ENCODE measurements at regions not wholly inside any gene's neighbourhood (a gene's known extent, or its start where the extent isn't known, plus 50 kb on each side); places are given as distances from the start of the nearest gene placed in this dataset.

GRCh38 chr10:123583639-123584418, 82.3 kb upstream of the GPR26 start:
- DNase-seq: peak; percentile 5 to 12

DNA sequence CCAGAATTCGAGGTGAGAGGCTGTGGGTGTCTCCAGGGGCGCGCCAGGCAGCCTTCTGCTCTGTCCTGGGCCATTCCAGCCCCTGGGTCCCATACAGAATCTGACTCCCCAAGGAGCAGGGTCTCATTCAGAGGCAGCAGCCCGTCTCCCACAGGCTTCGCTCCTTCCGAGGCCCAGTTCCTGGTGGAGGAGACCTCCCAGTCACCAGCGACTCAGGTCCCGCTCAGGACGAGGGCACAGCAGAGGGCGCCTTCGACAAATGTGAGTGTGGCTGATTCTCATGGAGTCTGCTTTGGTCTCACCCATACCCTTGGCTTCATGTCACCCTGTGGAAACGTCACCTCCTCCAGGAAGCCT, 81.8 kb upstream of the GPR26 start:
- DNase-seq: no peak

DNA sequence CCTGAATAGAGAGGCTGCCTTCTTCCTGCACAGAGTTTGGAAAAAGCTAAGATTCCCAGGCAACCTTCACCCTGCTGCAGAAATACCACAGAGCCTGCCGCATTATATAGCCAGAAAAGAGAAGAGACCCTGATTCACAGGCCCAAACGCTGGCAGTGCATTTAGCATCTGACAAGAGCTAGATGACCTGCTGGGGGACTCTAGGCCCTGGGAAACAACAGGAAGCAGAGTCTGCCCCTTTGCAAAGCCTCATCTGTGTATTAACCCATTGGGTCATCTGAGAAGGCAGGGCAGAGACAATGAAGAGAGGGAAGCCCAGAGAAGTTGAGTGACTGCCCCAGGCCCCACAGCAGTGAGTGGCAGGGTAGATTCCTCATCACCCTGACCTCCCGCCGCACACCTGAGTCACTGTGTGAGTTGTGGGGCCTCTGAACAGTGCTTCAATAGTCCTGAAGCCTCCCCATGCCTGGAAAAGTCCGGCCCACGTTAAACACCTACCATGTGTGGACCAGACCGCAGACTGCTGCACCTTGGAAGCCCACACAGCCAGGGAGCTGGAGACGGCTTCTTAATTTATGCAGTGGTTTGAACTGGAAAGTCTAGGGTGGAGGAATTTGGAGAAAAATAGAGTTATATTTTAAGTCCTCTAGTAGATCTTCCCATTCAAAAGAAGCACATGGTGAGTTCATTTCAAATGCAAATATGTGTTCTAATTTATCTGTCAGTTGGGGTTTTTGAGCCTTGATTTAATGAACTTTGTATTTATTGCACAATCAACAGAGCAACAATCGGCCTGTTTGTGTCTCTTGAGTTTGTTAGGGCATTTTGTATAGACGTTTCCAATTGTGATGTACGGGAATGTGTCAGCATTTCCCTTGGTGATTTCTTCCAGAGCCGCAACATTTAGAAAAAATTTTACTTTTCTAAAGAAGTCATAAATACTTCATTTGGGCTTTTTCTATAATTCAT, 80.4 kb upstream of the GPR26 start:
- no peak for DNase-seq

DNA sequence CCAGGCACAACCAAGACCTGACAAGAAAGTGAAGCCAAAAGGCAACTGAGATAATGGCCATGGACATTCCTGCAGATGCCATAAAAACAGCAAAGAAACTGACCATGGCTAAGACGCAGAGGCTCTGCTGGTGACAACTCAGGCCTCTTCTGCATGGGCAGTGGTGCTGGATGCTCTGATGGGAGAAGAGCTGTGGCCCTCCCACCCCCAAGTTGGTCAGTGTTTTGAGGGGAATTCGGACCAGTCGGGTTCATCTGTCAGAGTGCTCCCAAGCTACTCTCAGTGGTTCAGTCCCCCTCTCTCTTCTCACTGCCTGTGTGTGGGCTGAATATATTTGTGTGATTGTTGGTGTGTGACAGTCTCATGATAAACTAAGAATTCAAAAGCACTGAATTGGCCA, 79.0 kb upstream of the GPR26 start:
- DNase-seq: no peak

DNA sequence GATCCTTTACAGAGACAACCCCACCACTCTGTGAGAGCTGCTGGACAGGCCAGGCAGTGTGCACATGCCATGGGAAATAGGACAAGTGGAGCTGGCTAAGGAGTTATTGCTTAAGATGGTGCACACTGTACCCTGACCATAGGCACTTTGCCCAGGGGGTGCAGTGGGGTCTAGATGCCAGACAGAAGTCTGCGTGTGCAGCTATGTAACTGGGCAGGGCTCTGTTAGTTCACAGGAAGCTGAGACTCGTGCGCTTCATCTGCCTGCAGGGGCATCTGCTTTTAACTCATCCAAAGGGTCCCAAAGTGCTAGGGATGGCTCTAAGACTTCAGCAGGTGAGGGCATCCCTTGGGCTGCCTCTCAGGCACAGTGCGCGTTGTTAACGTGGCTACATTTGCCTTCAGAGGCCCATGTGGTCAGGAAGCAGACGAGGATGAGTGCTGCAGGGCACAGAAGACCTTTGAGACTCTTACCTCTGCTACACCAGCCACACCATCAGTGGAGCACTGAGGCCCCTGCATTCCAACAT, 77.7 kb upstream of the GPR26 start:
- no peak for DNase-seq

- no peak for DNase-seq
Measured at GRCh38 chr10:123595661-123596060, 70.5 kb upstream of the GPR26 start.

- no peak for DNase-seq
Measured at GRCh38 chr10:123597676-123598075, 68.5 kb upstream of the GPR26 start.

- DNase-seq: no peak
Measured at GRCh38 chr10:123599366-123599849, 66.7 kb upstream of the GPR26 start.

GRCh38 chr10:123600177-123600576, 66.0 kb upstream of the GPR26 start:
- DNase-seq: no peak

DNA sequence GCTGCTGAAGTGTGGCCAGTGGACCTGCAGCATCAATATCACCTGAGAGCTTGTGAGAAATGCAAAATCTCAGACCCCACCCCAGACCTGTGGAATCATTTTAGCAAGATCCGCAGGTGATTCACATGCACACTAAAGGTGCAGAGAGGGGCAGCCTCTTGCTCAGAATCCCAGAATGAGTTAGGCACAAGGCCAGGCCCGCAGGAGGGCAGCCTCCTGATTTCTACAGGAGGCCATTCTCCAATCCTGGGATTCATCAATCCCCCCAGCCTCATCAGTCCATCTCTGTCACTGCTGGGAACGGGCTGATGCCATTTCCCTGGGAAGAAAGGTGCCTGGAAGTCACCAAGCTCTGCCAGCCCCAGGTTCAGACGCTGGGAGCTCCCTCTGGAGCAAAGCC, 63.0 kb upstream of the GPR26 start:
- no peak for DNase-seq

- DNase-seq: no peak
Measured at GRCh38 chr10:123604506-123604905, 61.6 kb upstream of the GPR26 start.

- no peak for DNase-seq
Measured at GRCh38 chr10:123606006-123606405, 60.1 kb upstream of the GPR26 start.

DNA sequence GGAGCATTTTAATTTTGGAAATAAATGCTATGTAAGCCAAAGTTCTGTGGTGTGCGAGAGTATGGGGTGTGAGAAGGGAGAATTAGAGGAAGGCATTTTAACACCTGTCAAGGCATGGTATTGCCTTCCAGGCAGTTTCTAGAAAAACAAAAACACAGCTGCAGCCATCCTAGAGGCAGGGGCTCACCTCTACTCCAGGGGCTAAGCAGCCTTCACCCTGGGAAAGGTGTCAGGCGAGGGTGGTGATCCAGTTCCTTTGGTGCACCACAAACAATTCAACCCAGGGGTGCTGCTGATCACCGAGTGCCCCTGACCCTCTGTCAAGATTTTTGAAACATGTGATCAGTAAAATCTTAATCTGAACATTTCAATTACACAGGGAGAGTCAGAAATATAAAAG, 59.2 kb upstream of the GPR26 start:
- no peak for DNase-seq

DNA sequence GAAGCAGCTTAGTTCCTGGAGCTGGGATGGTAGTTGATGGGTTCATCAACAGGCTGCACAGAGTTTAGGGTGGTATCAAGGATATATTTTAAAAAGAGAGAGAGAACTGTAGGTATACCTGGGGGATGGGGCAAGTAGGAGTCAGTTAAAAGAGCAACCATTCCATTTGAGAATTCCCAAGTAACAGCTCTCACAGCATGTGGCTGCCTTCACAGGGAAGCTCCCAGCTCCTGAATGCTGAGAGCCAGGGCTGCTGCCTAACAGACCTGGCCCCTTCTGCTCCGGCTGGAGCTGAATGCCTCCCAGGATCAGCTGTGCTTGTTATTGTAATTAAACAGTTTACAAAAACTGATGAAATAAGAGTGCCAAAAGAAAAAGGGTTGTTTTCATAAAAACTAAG, 58.8 kb upstream of the GPR26 start:
- no peak for DNase-seq

- no peak for DNase-seq
Measured at GRCh38 chr10:123608047-123608446, 58.1 kb upstream of the GPR26 start.

- no peak for DNase-seq
Measured at GRCh38 chr10:123611243-123611642, 54.9 kb upstream of the GPR26 start.

- DNase-seq: no peak
Measured at GRCh38 chr10:123611876-123612275, 54.3 kb upstream of the GPR26 start.

DNA sequence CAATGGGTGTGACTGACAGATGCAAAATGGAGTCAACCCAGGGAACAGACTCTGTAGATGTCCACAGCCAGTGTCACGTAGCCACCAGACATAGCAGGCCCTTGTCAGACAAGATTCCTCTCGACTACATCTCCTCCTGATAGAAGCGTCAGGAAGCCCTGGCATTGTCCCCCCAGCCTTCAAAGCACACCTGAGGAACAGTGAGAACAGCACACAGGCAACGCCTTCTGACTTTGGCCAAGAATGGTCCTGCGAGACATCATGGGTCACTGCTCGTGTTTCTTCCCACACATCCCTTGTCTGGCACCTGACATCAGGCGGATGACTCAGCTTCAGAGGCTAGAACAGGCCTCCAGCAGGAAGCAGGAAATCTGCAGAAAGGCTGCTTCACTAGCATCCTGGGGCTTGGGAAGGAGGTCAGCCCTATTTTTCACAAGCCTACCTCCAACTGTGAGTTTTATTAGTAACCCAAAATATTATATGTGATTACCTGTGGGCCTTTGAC, 52.8 kb upstream of the GPR26 start:
- DNase-seq: no peak

DNA sequence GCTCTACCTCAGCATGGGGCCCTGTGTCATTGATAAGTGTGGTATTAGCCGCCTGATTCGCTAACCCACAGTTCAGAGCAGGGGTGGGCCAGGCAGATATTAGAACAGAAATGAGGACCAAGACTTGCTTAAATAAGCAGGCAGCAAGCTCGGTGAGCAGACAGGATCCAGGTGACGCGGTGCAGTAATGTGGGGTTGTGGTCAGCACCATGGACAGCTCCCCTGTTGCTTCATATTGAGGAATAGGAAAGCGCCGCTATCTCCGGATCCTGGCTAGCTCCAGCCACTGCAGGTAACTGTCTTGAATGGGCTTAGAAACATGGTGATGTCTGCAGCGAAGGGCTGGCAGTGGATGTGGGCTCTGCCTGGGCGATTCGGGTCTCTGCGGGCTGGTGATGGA, 51.3 kb upstream of the GPR26 start:
- DNase-seq: no peak

Data from NCI-H1930 (cell line).